ENCODE measurements at regions not wholly inside any gene's neighbourhood (a gene's known extent, or its start where the extent isn't known, plus 50 kb on each side); places are given as distances from the start of the nearest gene placed in this dataset.

- DNase-seq (ENCODE audit: low read depth) = no peak
- H3K4me3 ChIP-seq (ENCODE audit: low read depth, low read length) = no peak overlapping the region
- TF ChIP-seq MAX (IDR thresholded peaks at IDR 0.05; ENCODE audit: low read depth, low read length) = no peak
- no peak for TF ChIP-seq CTCF (IDR thresholded peaks at IDR 0.05; ENCODE audit: low read depth, low read length)
- TF ChIP-seq POLR2A (IDR thresholded peaks at IDR 0.05; ENCODE audit: extremely low read depth, insufficient read length) = no peak
- TF ChIP-seq MYC (IDR thresholded peaks at IDR 0.05; ENCODE audit: low read depth, low read length) = no peak
Observed at GRCh38 chr3:177604181-177604580, 406.9 kb upstream of the TBL1XR1 start.

GRCh38 chr3:177606891-177607290, 409.6 kb upstream of the TBL1XR1 start:
- TF ChIP-seq MYC (IDR thresholded peaks at IDR 0.05; ENCODE audit: low read depth, low read length) = no peak
- no peak for TF ChIP-seq MAX (IDR thresholded peaks at IDR 0.05; ENCODE audit: low read depth, low read length)
- TF ChIP-seq POLR2A (IDR thresholded peaks at IDR 0.05; ENCODE audit: extremely low read depth, insufficient read length) = no peak
- no peak for TF ChIP-seq CTCF (IDR thresholded peaks at IDR 0.05; ENCODE audit: low read depth, low read length)
- DNase-seq (ENCODE audit: low read depth) = no peak
- H3K4me3 ChIP-seq (ENCODE audit: low read depth, low read length) = no peak overlapping the region

GRCh38 chr3:177607589-177607988, 410.3 kb upstream of the TBL1XR1 start:
- no peak overlapping the region for H3K4me3 ChIP-seq (ENCODE audit: low read depth, low read length)
- TF ChIP-seq POLR2A (IDR thresholded peaks at IDR 0.05; ENCODE audit: extremely low read depth, insufficient read length) (no peak), MYC (IDR thresholded peaks at IDR 0.05; ENCODE audit: low read depth, low read length) (no peak), CTCF (IDR thresholded peaks at IDR 0.05; ENCODE audit: low read depth, low read length) (no peak), MAX (IDR thresholded peaks at IDR 0.05; ENCODE audit: low read depth, low read length) (no peak)

GRCh38 chr3:177608443-177608842, 411.2 kb upstream of the TBL1XR1 start:
- H3K4me3 ChIP-seq (ENCODE audit: low read depth, low read length) = no peak overlapping the region
- DNase-seq (ENCODE audit: low read depth) = no peak
- no peak for TF ChIP-seq CTCF (IDR thresholded peaks at IDR 0.05; ENCODE audit: low read depth, low read length)
- no peak for TF ChIP-seq MAX (IDR thresholded peaks at IDR 0.05; ENCODE audit: low read depth, low read length)
- no peak for TF ChIP-seq MYC (IDR thresholded peaks at IDR 0.05; ENCODE audit: low read depth, low read length)
- no peak for TF ChIP-seq POLR2A (IDR thresholded peaks at IDR 0.05; ENCODE audit: extremely low read depth, insufficient read length)

More at GRCh38 chr3:177607589-177607988, 410.3 kb upstream of the TBL1XR1 start:
- no peak for DNase-seq (ENCODE audit: low read depth)

- TF ChIP-seq CTCF (IDR thresholded peaks at IDR 0.05; ENCODE audit: low read depth, low read length) = no peak
- no peak for TF ChIP-seq MAX (IDR thresholded peaks at IDR 0.05; ENCODE audit: low read depth, low read length)
- TF ChIP-seq MYC (IDR thresholded peaks at IDR 0.05; ENCODE audit: low read depth, low read length) = no peak
- no peak for TF ChIP-seq POLR2A (IDR thresholded peaks at IDR 0.05; ENCODE audit: extremely low read depth, insufficient read length)
- H3K4me3 ChIP-seq (ENCODE audit: low read depth, low read length) = no peak overlapping the region
- no peak for DNase-seq (ENCODE audit: low read depth)
Observed at GRCh38 chr3:177609613-177610012, 412.3 kb upstream of the TBL1XR1 start.

GRCh38 chr3:177610262-177610661, 413.0 kb upstream of the TBL1XR1 start:
- TF ChIP-seq POLR2A (IDR thresholded peaks at IDR 0.05; ENCODE audit: extremely low read depth, insufficient read length) = no peak
- TF ChIP-seq CTCF (IDR thresholded peaks at IDR 0.05; ENCODE audit: low read depth, low read length) = no peak
- TF ChIP-seq MAX (IDR thresholded peaks at IDR 0.05; ENCODE audit: low read depth, low read length) = no peak
- no peak for TF ChIP-seq MYC (IDR thresholded peaks at IDR 0.05; ENCODE audit: low read depth, low read length)
- DNase-seq (ENCODE audit: low read depth) = no peak
- no peak overlapping the region for H3K4me3 ChIP-seq (ENCODE audit: low read depth, low read length)
